ENCODE measurements at regions not wholly inside any gene's neighbourhood (a gene's known extent, or its start where the extent isn't known, plus 50 kb on each side); places are given as distances from the start of the nearest gene placed in this dataset.

DNA sequence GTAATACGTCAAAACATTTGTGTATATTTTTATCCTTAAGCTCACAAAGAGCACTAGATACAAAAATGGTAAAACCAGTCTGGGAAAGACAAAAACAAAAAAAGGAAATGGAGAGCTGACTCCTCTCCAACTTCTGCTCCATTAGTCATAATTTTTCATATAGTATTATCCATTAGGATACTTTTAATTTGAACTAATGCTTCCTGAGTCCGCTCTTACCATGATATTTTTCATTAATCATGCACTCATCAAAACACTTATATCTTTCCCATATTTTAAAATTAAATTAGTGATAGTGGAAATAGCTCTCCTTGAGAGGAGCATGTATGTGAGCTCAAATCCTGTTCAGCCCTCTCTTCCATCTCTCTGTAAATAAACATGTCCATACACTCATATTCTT, 1093.0 kb upstream of the MIR17HG start:
- TF ChIP-seq, protein P1, sequence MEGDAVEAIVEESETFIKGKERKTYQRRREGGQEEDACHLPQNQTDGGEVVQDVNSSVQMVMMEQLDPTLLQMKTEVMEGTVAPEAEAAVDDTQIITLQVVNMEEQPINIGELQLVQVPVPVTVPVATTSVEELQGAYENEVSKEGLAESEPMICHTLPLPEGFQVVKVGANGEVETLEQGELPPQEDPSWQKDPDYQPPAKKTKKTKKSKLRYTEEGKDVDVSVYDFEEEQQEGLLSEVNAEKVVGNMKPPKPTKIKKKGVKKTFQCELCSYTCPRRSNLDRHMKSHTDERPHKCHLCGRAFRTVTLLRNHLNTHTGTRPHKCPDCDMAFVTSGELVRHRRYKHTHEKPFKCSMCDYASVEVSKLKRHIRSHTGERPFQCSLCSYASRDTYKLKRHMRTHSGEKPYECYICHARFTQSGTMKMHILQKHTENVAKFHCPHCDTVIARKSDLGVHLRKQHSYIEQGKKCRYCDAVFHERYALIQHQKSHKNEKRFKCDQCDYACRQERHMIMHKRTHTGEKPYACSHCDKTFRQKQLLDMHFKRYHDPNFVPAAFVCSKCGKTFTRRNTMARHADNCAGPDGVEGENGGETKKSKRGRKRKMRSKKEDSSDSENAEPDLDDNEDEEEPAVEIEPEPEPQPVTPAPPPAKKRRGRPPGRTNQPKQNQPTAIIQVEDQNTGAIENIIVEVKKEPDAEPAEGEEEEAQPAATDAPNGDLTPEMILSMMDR (IDR thresholded peaks at IDR 0.05; ENCODE audit: insufficient read depth, low read length, poor library complexity, severe bottlenecking): no peak
- no peak for TF ChIP-seq EZH2phosphoT487 (conservative IDR thresholded peaks at IDR 0.05; ENCODE audit: low read length)
